ENCODE measurements at regions not wholly inside any gene's neighbourhood (a gene's known extent, or its start where the extent isn't known, plus 50 kb on each side); places are given as distances from the start of the nearest gene placed in this dataset.

- Histone ChIP-seq H3K27me3 (ENCODE audit: control insufficient read depth in 5 of 5, insufficient read depth in 4 of 5, low read length in 5 of 5) (no peaks in the 10 kb centered on the region), H3K9me3 (ENCODE audit: control insufficient read depth in 5 of 5, low read length in 5 of 5) (no peaks in the 10 kb centered on the region), H3K27ac (ENCODE audit: low read depth, low read length) (no peak overlapping the region), H3K4me1 (ENCODE audit: control insufficient read depth in 5 of 5, insufficient read depth in 5 of 5, low read length in 5 of 5) (no peaks in the 10 kb centered on the region), H3K9ac (ENCODE audit: low read length in 5 of 5) (no peak overlapping the region), H3K36me3 (ENCODE audit: control insufficient read depth in 5 of 5, insufficient read depth in 5 of 5, low read length in 5 of 5) (no peaks in the 10 kb centered on the region), H3K4me3 (ENCODE audit: low read depth in 1 of 5, low read length in 5 of 5) (no peak overlapping the region)
These were observed 409.2 kb upstream of the RARB start for GRCh38 chr3:25018909-25019308.

GRCh38 chr3:25019506-25019905, 408.6 kb upstream of the RARB start:
- H3K9me3 ChIP-seq (ENCODE audit: control insufficient read depth in 5 of 5, low read length in 5 of 5) = no peaks in the 10 kb centered on the region

DNA sequence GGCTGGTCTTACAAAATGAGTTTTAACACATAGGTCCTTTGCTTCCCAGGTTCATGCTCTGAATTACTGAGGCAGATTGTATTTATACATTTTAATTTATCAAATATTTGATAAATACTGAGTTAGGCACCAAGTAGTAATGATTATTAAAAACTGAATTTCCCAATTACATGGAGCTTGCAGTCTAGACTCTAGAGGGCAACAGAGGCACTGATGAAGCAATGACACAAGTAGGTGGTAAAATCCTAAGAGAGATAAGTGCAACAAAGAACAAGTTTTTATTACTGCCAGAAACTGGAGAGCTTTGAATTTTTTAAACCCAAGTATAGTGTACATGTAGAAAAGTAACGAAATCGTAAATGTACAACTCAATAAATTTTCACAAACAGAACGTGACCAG, 406.2 kb upstream of the RARB start:
- Histone ChIP-seq H3K9ac (ENCODE audit: low read length in 5 of 5) (no peak overlapping the region), H3K36me3 (ENCODE audit: control insufficient read depth in 5 of 5, insufficient read depth in 5 of 5, low read length in 5 of 5) (no peaks in the 10 kb centered on the region), H3K27ac (ENCODE audit: low read depth, low read length) (no peak overlapping the region), H3K4me1 (ENCODE audit: control insufficient read depth in 5 of 5, insufficient read depth in 5 of 5, low read length in 5 of 5) (no peaks in the 10 kb centered on the region), H3K9me3 (ENCODE audit: control insufficient read depth in 5 of 5, low read length in 5 of 5) (no peaks in the 10 kb centered on the region), H3K4me3 (ENCODE audit: low read depth in 1 of 5, low read length in 5 of 5) (no peak overlapping the region), H3K27me3 (ENCODE audit: control insufficient read depth in 5 of 5, insufficient read depth in 4 of 5, low read length in 5 of 5) (no peaks in the 10 kb centered on the region)

More at GRCh38 chr3:25019506-25019905, 408.6 kb upstream of the RARB start:
- H3K9ac ChIP-seq (ENCODE audit: low read length in 5 of 5) = no peak overlapping the region
- no peaks in the 10 kb centered on the region for H3K36me3 ChIP-seq (ENCODE audit: control insufficient read depth in 5 of 5, insufficient read depth in 5 of 5, low read length in 5 of 5)
- H3K4me1 ChIP-seq (ENCODE audit: control insufficient read depth in 5 of 5, insufficient read depth in 5 of 5, low read length in 5 of 5) = no peaks in the 10 kb centered on the region
- H3K4me3 ChIP-seq (ENCODE audit: low read depth in 1 of 5, low read length in 5 of 5) = no peak overlapping the region
- H3K27me3 ChIP-seq (ENCODE audit: control insufficient read depth in 5 of 5, insufficient read depth in 4 of 5, low read length in 5 of 5) = no peaks in the 10 kb centered on the region
- no peak overlapping the region for H3K27ac ChIP-seq (ENCODE audit: low read depth, low read length)

- no peaks in the 10 kb centered on the region for H3K27me3 ChIP-seq (ENCODE audit: control insufficient read depth in 5 of 5, insufficient read depth in 4 of 5, low read length in 5 of 5)
- H3K9ac ChIP-seq (ENCODE audit: low read length in 5 of 5) = no peak overlapping the region
- no peak overlapping the region for H3K27ac ChIP-seq (ENCODE audit: low read depth, low read length)
- no peaks in the 10 kb centered on the region for H3K36me3 ChIP-seq (ENCODE audit: control insufficient read depth in 5 of 5, insufficient read depth in 5 of 5, low read length in 5 of 5)
- no peak overlapping the region for H3K4me3 ChIP-seq (ENCODE audit: low read depth in 1 of 5, low read length in 5 of 5)
- H3K9me3 ChIP-seq (ENCODE audit: control insufficient read depth in 5 of 5, low read length in 5 of 5) = no peaks in the 10 kb centered on the region
- H3K4me1 ChIP-seq (ENCODE audit: control insufficient read depth in 5 of 5, insufficient read depth in 5 of 5, low read length in 5 of 5) = no peaks in the 10 kb centered on the region
These were observed 404.2 kb upstream of the RARB start for GRCh38 chr3:25023876-25024275.

DNA sequence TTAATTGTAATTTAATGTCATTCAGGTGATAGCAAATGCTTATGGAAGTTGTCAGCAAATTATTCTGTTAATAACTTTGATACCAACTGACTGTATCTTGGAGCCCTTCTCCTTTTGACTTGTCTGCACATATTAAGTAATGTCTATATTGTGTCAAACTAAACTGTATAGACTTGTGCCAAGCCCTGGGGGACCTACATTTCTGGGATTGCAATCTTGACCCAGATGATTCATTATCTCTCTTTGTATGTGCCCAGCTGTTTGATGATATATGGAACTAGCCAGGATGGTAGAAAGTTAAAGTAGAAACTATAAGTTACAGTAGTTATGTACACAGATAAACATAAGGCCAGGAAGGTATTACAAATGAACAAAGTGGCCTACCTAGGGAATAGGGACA, 402.8 kb upstream of the RARB start:
- H3K36me3 ChIP-seq (ENCODE audit: control insufficient read depth in 5 of 5, insufficient read depth in 5 of 5, low read length in 5 of 5) = no peaks in the 10 kb centered on the region
- no peak overlapping the region for H3K27ac ChIP-seq (ENCODE audit: low read depth, low read length)
- no peaks in the 10 kb centered on the region for H3K27me3 ChIP-seq (ENCODE audit: control insufficient read depth in 5 of 5, insufficient read depth in 4 of 5, low read length in 5 of 5)
- no peaks in the 10 kb centered on the region for H3K4me1 ChIP-seq (ENCODE audit: control insufficient read depth in 5 of 5, insufficient read depth in 5 of 5, low read length in 5 of 5)
- H3K9ac ChIP-seq (ENCODE audit: low read length in 5 of 5) = no peak overlapping the region
- H3K9me3 ChIP-seq (ENCODE audit: control insufficient read depth in 5 of 5, low read length in 5 of 5) = no peaks in the 10 kb centered on the region
- H3K4me3 ChIP-seq (ENCODE audit: low read depth in 1 of 5, low read length in 5 of 5) = no peak overlapping the region

- no peaks in the 10 kb centered on the region for H3K4me1 ChIP-seq (ENCODE audit: control insufficient read depth in 5 of 5, insufficient read depth in 5 of 5, low read length in 5 of 5)
- H3K36me3 ChIP-seq (ENCODE audit: control insufficient read depth in 5 of 5, insufficient read depth in 5 of 5, low read length in 5 of 5) = no peaks in the 10 kb centered on the region
- no peaks in the 10 kb centered on the region for H3K27me3 ChIP-seq (ENCODE audit: control insufficient read depth in 5 of 5, insufficient read depth in 4 of 5, low read length in 5 of 5)
- no peak overlapping the region for H3K9ac ChIP-seq (ENCODE audit: low read length in 5 of 5)
- no peak overlapping the region for H3K4me3 ChIP-seq (ENCODE audit: low read depth in 1 of 5, low read length in 5 of 5)
- H3K27ac ChIP-seq (ENCODE audit: low read depth, low read length) = no peak overlapping the region
- H3K9me3 ChIP-seq (ENCODE audit: control insufficient read depth in 5 of 5, low read length in 5 of 5) = no peaks in the 10 kb centered on the region
These were observed 400.4 kb upstream of the RARB start for GRCh38 chr3:25027650-25028049.

DNA sequence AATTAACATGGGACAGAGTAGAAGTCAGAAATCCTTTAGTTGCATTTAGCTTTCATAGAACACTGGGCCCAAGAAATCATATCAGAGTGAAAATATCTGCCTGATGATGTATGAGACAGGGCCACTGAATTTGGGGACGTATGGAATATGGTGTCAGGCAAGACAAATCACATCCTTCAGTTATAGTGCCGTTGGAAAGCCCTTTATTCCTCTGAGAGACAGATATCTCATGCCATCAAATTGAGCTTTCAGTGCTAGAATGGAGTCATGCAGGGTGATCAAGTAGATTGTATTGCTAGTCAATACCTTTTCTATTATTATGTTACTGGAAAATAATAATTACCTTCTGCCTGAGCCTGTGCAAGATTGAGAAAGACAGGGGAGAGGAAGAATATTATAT, 398.2 kb upstream of the RARB start:
- H3K9me3 ChIP-seq (ENCODE audit: control insufficient read depth in 5 of 5, low read length in 5 of 5) = no peaks in the 10 kb centered on the region
- H3K27ac ChIP-seq (ENCODE audit: low read depth, low read length) = no peak overlapping the region
- H3K9ac ChIP-seq (ENCODE audit: low read length in 5 of 5) = no peak overlapping the region
- no peak overlapping the region for H3K4me3 ChIP-seq (ENCODE audit: low read depth in 1 of 5, low read length in 5 of 5)
- H3K27me3 ChIP-seq (ENCODE audit: control insufficient read depth in 5 of 5, insufficient read depth in 4 of 5, low read length in 5 of 5) = no peaks in the 10 kb centered on the region
- peaks cover 0 to 3% (median 3%) of the 10 kb centered on the region in 5 donors for H3K4me1 ChIP-seq (ENCODE audit: control insufficient read depth in 5 of 5, insufficient read depth in 5 of 5, low read length in 5 of 5)
- no peaks in the 10 kb centered on the region for H3K36me3 ChIP-seq (ENCODE audit: control insufficient read depth in 5 of 5, insufficient read depth in 5 of 5, low read length in 5 of 5)

GRCh38 chr3:25032344-25032743, 395.7 kb upstream of the RARB start:
- H3K27ac ChIP-seq (ENCODE audit: low read depth, low read length) = no peak overlapping the region
- peaks cover 0 to 6% (median 3%) of the 10 kb centered on the region in 5 donors for H3K4me1 ChIP-seq (ENCODE audit: control insufficient read depth in 5 of 5, insufficient read depth in 5 of 5, low read length in 5 of 5)
- no peak overlapping the region for H3K4me3 ChIP-seq (ENCODE audit: low read depth in 1 of 5, low read length in 5 of 5)
- H3K9ac ChIP-seq (ENCODE audit: low read length in 5 of 5) = no peak overlapping the region
- H3K27me3 ChIP-seq (ENCODE audit: control insufficient read depth in 5 of 5, insufficient read depth in 4 of 5, low read length in 5 of 5) = no peaks in the 10 kb centered on the region
- H3K36me3 ChIP-seq (ENCODE audit: control insufficient read depth in 5 of 5, insufficient read depth in 5 of 5, low read length in 5 of 5) = no peaks in the 10 kb centered on the region
- H3K9me3 ChIP-seq (ENCODE audit: control insufficient read depth in 5 of 5, low read length in 5 of 5) = no peaks in the 10 kb centered on the region

- H3K36me3 ChIP-seq (ENCODE audit: control insufficient read depth in 5 of 5, insufficient read depth in 5 of 5, low read length in 5 of 5) = no peaks in the 10 kb centered on the region
- no peak overlapping the region for H3K27ac ChIP-seq (ENCODE audit: low read depth, low read length)
- no peaks in the 10 kb centered on the region for H3K9me3 ChIP-seq (ENCODE audit: control insufficient read depth in 5 of 5, low read length in 5 of 5)
- no peak overlapping the region for H3K4me3 ChIP-seq (ENCODE audit: low read depth in 1 of 5, low read length in 5 of 5)
- H3K9ac ChIP-seq (ENCODE audit: low read length in 5 of 5) = no peak overlapping the region
- H3K27me3 ChIP-seq (ENCODE audit: control insufficient read depth in 5 of 5, insufficient read depth in 4 of 5, low read length in 5 of 5) = no peaks in the 10 kb centered on the region
- peaks cover 0 to 10% (median 3%) of the 10 kb centered on the region in 5 donors for H3K4me1 ChIP-seq (ENCODE audit: control insufficient read depth in 5 of 5, insufficient read depth in 5 of 5, low read length in 5 of 5)
These were observed 394.5 kb upstream of the RARB start for GRCh38 chr3:25033407-25034029.

- Histone ChIP-seq H3K9ac (ENCODE audit: low read length in 5 of 5) (no peak overlapping the region), H3K9me3 (ENCODE audit: control insufficient read depth in 5 of 5, low read length in 5 of 5) (no peaks in the 10 kb centered on the region), H3K4me1 (ENCODE audit: control insufficient read depth in 5 of 5, insufficient read depth in 5 of 5, low read length in 5 of 5) (peaks cover 0 to 10% (median 3%) of the 10 kb centered on the region in 5 donors), H3K4me3 (ENCODE audit: low read depth in 1 of 5, low read length in 5 of 5) (no peak overlapping the region), H3K27me3 (ENCODE audit: control insufficient read depth in 5 of 5, insufficient read depth in 4 of 5, low read length in 5 of 5) (no peaks in the 10 kb centered on the region), H3K36me3 (ENCODE audit: control insufficient read depth in 5 of 5, insufficient read depth in 5 of 5, low read length in 5 of 5) (no peaks in the 10 kb centered on the region), H3K27ac (ENCODE audit: low read depth, low read length) (no peak overlapping the region)
These were observed 392.5 kb upstream of the RARB start for GRCh38 chr3:25035526-25035925.

DNA sequence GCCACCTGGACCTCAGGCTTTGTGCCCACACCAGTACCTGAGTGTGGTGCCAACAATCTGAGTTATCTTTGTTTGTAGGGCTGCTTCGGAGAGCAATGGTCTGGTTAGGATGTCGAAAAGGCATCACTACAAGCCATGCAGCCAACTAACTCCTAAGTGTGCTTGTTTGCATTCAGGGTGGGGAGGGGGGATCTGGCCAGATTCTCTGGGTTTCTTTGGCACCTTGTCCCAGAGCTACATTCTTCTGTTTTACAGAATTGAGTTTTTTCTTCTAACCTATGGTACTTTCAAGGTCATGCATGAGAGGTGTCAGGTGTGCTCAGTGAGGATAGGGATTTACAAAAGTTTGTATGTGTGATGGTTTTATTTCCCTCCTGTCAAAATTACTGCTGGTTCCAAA, 391.4 kb upstream of the RARB start:
- Histone ChIP-seq H3K27me3 (ENCODE audit: control insufficient read depth in 5 of 5, insufficient read depth in 4 of 5, low read length in 5 of 5) (no peaks in the 10 kb centered on the region), H3K4me1 (ENCODE audit: control insufficient read depth in 5 of 5, insufficient read depth in 5 of 5, low read length in 5 of 5) (peaks cover 2 to 10% (median 3%) of the 10 kb centered on the region in 5 donors), H3K4me3 (ENCODE audit: low read depth in 1 of 5, low read length in 5 of 5) (no peak overlapping the region), H3K36me3 (ENCODE audit: control insufficient read depth in 5 of 5, insufficient read depth in 5 of 5, low read length in 5 of 5) (no peaks in the 10 kb centered on the region), H3K27ac (ENCODE audit: low read depth, low read length) (no peak overlapping the region), H3K9ac (ENCODE audit: low read length in 5 of 5) (no peak overlapping the region), H3K9me3 (ENCODE audit: control insufficient read depth in 5 of 5, low read length in 5 of 5) (no peaks in the 10 kb centered on the region)
